K562 (cell line): ENCODE measurements at regions not wholly inside any gene's neighbourhood (a gene's known extent, or its start where the extent isn't known, plus 50 kb on each side); places are given as distances from the start of the nearest gene placed in this dataset.

ENCODE experiments used
- ATAC-seq: fragments of 200-7000 bp; cut with Tn5 transposase; 3 replicates; pipeline ENCODE4 v1.9.1; 2020; ENCODE audit warnings: moderate library complexity
- BruUV-seq: library from RNA; stranded (reverse); fragments of 400-500 nt; replicated peaks from 2 replicates; lab custom pipeline; 2021; lab: Mats Ljungman, UMichigan
- CTCF ChIA-PET: fragments of 300-600 bp; formaldehyde crosslinking; extraction: SDS; loops from one replicate; lab custom pipeline; 2021; ENCODE audit warnings: low intra/inter-chr PET ratio; lab: Yijun Ruan, JAX
- POLR2A ChIA-PET: fragments of 300-600, 350-650 bp; sonication (Branson Sonifier 250); formaldehyde crosslinking; extraction: SDS; loops from one replicate; lab custom pipeline; 2021; ENCODE audit warnings: antibody characterized with exemption, inconsistent platforms; lab: Yijun Ruan, JAX
- DNase-seq, 4 experiments: peaks; one replicate each; pipeline versions ENCODE4 v3.0.0 to v3.0.0-alpha.2; 2011 to 2018; ENCODE audit warnings: low spot score in 3 of 4, mixed read lengths in 3 of 4; ENCODE audit errors: extremely low read depth in 1 of 4
- FAIRE-seq: peaks from 2 replicates; lab custom pipeline; 2011; peaks lifted over from hg19 to GRCh38; lab: Jason Lieb, UNC
- H2AFZ ChIP-seq: 2 replicates; pipeline ENCODE4 v1.6.0; 2011; ENCODE audit warnings: low read depth, low read length, control low read depth, inconsistent platforms
- H3K27ac ChIP-seq: fragments of 200-600 bp; 3 replicates; pipeline ENCODE4 v1.8.0; 2011; ENCODE audit warnings: low read depth, mild to moderate bottlenecking, control low read depth, inconsistent platforms, low read length, moderate library complexity, mixed read lengths; ENCODE audit errors: extremely low read depth
- H3K27me3 ChIP-seq, 2 experiments: fragments of 300-600 bp in 1 of 2; 2 replicates in 1 of 2; 3 replicates in 1 of 2; pipeline versions ENCODE4 v1.6.0 to v1.8.0; 2011; ENCODE audit warnings: inconsistent platforms in 2 of 2, low read length in 2 of 2, mild to moderate bottlenecking in 1 of 2, mixed read lengths in 1 of 2, moderate library complexity in 1 of 2; ENCODE audit not compliant: control insufficient read depth in 2 of 2, insufficient read depth in 2 of 2
- H3K36me3 ChIP-seq: fragments of 300-600 bp; 3 replicates; pipeline ENCODE4 v1.8.0; 2011; ENCODE audit warnings: mild to moderate bottlenecking, low read length, inconsistent platforms; ENCODE audit not compliant: control insufficient read depth, insufficient read depth
- H3K4me1 ChIP-seq, 2 experiments: fragments of 200-600 bp in 1 of 2; replicated peaks in 1 of 2; 2 replicates in 1 of 2; 3 replicates in 1 of 2; pipeline versions ENCODE4 v1.5.1 to v1.8.0; 2011; ENCODE audit warnings: inconsistent platforms in 2 of 2, low read length in 2 of 2, mild to moderate bottlenecking in 1 of 2, mixed read lengths in 1 of 2, moderate library complexity in 1 of 2; ENCODE audit not compliant: control insufficient read depth in 2 of 2, insufficient read depth in 2 of 2
- H3K4me2 ChIP-seq: 2 replicates; pipeline ENCODE4 v1.6.1; 2011; ENCODE audit warnings: low read length, control low read depth, inconsistent platforms, mixed read lengths; ENCODE audit not compliant: insufficient read depth
- H3K4me3 ChIP-seq: fragments of 200-600 bp; sonication (generic), shearing (Covaris generic); 2 replicates; pipeline ENCODE4 v1.5.1; 2016; ENCODE audit warnings: control low read depth, inconsistent platforms
- H3K79me2 ChIP-seq: fragments of 200-600 bp; 3 replicates; pipeline ENCODE4 v1.8.0; 2011; ENCODE audit warnings: low read length, inconsistent platforms; ENCODE audit not compliant: control insufficient read depth, insufficient read depth
- H3K9ac ChIP-seq, 2 experiments: 2 replicates each; pipeline versions ENCODE4 v1.6.0 to v1.6.1; 2011; ENCODE audit warnings: low read depth in 2 of 2, low read length in 2 of 2, control low read depth in 1 of 2, inconsistent platforms in 1 of 2, mild to moderate bottlenecking in 1 of 2, mixed read lengths in 1 of 2; ENCODE audit not compliant: insufficient read depth in 1 of 2
- H3K9me1 ChIP-seq: one replicate; pipeline ENCODE4 v1.6.0; 2011; ENCODE audit warnings: inconsistent platforms, mild to moderate bottlenecking, low read length, moderate library complexity; ENCODE audit not compliant: control insufficient read depth, insufficient read depth
- H3K9me3 ChIP-seq: replicated peaks from 2 replicates; pipeline ENCODE4 v1.5.1; 2011; ENCODE audit warnings: low read depth, low read length, inconsistent platforms; ENCODE audit not compliant: control insufficient read depth, insufficient read depth
- H4K20me1 ChIP-seq: replicated peaks from 2 replicates; pipeline ENCODE4 v1.6.1; 2011; ENCODE audit warnings: low read length, inconsistent platforms, mixed read lengths; ENCODE audit not compliant: control insufficient read depth, insufficient read depth
- ELF2 ChIP-seq: fragments of 250-450 bp; sonication (Bioruptor Pico); IDR thresholded peaks from 2 replicates; pipeline ENCODE4 v1.5.0; 2021; ENCODE audit warnings: mild to moderate bottlenecking
- FOS ChIP-seq: IDR thresholded peaks from 3 replicates; pipeline ENCODE4 v1.6.1; 2011; ENCODE audit not compliant: insufficient read length; ENCODE audit errors: extremely low read depth
- PHF21A ChIP-seq: fragments of 450-650 bp; IDR thresholded peaks from 2 replicates; pipeline ENCODE4 v1.6.1; 2017; ENCODE audit warnings: low read depth, borderline replicate concordance
- YBX1 ChIP-seq: fragments of 450-650 bp; IDR thresholded peaks from 2 replicates; pipeline ENCODE4 v1.7.1; 2016; ENCODE audit warnings: mild to moderate bottlenecking
- ZMIZ1 ChIP-seq, 2 experiments: fragments of 150-350 bp in 1 of 2; IDR thresholded peaks; 2 replicates each; pipeline ENCODE4 v1.6.1; 2012 to 2016; ENCODE audit warnings: low read depth in 2 of 2, low read length in 2 of 2, mild to moderate bottlenecking in 1 of 2, moderate library complexity in 1 of 2
- ZNF239 ChIP-seq: fragments of 250-450 bp; sonication (Bioruptor Pico); IDR thresholded peaks from 2 replicates; pipeline ENCODE4 v1.4.0; 2020; ENCODE audit warnings: mild to moderate bottlenecking
- WGBS: fragments of 100-300 bp; shearing (Covaris generic); methylation state at CpG from one replicate; pipeline ENCODE4 v1.1.6; 2016; ENCODE audit warnings: low coverage, mixed read lengths; ENCODE audit not compliant: insufficient coverage; ENCODE audit errors: missing lambda C conversion rate; 5-methylcytosine and 5-hydroxymethylcytosine counted together
- in situ Hi-C: fragments of 300-500 bp; cut with MboI; formaldehyde crosslinking; loops from 4 replicates; pipeline ENCODE4 v1.15.0; 2018; ENCODE audit warnings: inconsistent platforms, mixed read lengths
- intact Hi-C: fragments of 100-400 bp; cut with micrococcal nuclease; formaldehyde crosslinking; loops from 2 replicates; pipeline ENCODE4 v1.14.2; 2022

DNA sequence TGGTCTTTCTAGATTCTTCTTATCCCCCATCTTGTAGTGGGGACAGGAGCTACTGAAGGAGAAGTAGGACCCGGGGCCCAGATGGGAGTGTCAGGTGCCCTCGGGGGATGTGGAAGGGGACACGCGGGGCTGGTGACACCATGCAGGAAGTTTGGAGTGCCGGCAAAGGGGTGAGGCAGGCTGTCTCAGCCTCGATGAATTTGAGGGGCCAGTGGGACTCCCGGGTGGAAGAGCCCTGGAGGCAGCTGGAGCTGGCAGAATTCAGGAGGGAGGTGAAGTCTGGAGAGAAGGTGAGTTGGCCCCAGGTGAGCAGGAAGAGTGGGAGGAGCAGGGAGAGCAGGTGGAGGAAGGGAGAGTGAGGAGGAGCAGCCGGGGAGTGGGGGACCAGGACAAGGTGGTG, 101.7 kb downstream of the CPZ start:
- Histone ChIP-seq H3K36me3 (no peaks in the 10 kb centered on the region), H2AFZ (no peak overlapping the region), H3K4me1 (no peaks in the 10 kb centered on the region), H4K20me1 (peaks cover 10% of the 10 kb centered on the region; the same call in 1 of the 2 replicates), H3K9me1 (no peaks in the 10 kb centered on the region), H3K4me3 (no peak overlapping the region), H3K27ac (no peak overlapping the region), H3K9me3 (no peaks in the 10 kb centered on the region), H3K79me2 (no peaks in the 10 kb centered on the region), H3K4me2 (no peak overlapping the region), H3K27me3 (peaks cover 0 to 64% of the 10 kb centered on the region in 2 experiments; a peak in 3 of 5 replicates)
- no peak for FAIRE-seq
- ChIA-PET POLR2A (interaction anchor here (1.0 kb wide), 1 partner anchor 13 kb away, joined by 4 read pairs; no protein-coding TSS in a partner anchor), CTCF (no interaction called here)
- no peak for ATAC-seq
- no TSS peak for BruUV-seq
- in situ Hi-C loops, result no loop called here
- intact Hi-C loops, result no loop called here
- no peak for DNase-seq
- TF ChIP-seq YBX1, result no peak
- no peak for TF ChIP-seq PHF21A
- no peak for TF ChIP-seq ZMIZ1 (IDR thresholded peaks at IDR 0.05; ENCODE audit: low read depth in 2 of 2, low read length in 2 of 2)
- TF ChIP-seq FOS, result no peak
- TF ChIP-seq ZNF239 (CRISPR knock-in tag), result no peak
- TF ChIP-seq ELF2 (CRISPR knock-in tag), result no peak
- TF ChIP-seq, all 486 proteins: peak for 0
- WGBS, result 2% methylated on average over 8 of the region's 8 CpGs
- H3K9ac ChIP-seq, result no peak overlapping the region
